ENCODE measurements at regions not wholly inside any gene's neighbourhood (a gene's known extent, or its start where the extent isn't known, plus 50 kb on each side); places are given as distances from the start of the nearest gene placed in this dataset.
"Not testable (repeated sequence)": the region's sequence is repeated elsewhere in the genome, so short reads cannot be mapped to it uniquely, and the experiment has no call there.

DNA sequence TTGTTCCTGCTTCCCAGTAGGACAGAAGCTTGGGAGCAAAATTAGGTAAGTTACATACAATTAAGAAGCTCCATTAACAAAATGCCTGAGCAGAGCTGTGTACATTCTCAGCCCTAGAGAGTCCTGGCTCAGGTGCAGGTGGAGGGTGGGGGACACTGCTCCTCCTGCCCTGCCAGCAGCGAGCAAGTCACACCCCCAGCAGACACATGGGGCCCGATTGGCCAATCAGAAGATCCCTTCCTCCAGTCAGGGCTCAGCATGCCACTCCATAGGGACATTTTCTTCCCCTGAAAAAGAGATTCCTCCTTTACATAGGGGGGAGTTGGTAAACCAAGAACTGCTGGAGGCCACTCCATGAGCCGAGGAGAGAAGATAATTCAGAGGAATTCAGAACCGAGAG, 62.1 kb downstream of the PLXNA1 start:
- in situ Hi-C loops (cut with MboI; ENCODE audit: low pct_unique_long_range_greater_than_20kb, low sequenced_read_pairs, unreplicated experiment), result no loop called here
- no peak for TF ChIP-seq CTCF (IDR thresholded peaks at IDR 0.05; ENCODE audit: extremely low read depth, insufficient read depth, missing control alignments)
- no peak for DNase-seq (ENCODE audit: low spot score)

GRCh38 chr3:127045435-127046045, 62.6 kb downstream of the PLXNA1 start:
- in situ Hi-C loops (cut with MboI; ENCODE audit: low pct_unique_long_range_greater_than_20kb, low sequenced_read_pairs, unreplicated experiment), result no loop called here
- no peak for DNase-seq (ENCODE audit: low spot score)
- TF ChIP-seq CTCF (IDR thresholded peaks at IDR 0.05; ENCODE audit: extremely low read depth, insufficient read depth, missing control alignments), result no peak

DNA sequence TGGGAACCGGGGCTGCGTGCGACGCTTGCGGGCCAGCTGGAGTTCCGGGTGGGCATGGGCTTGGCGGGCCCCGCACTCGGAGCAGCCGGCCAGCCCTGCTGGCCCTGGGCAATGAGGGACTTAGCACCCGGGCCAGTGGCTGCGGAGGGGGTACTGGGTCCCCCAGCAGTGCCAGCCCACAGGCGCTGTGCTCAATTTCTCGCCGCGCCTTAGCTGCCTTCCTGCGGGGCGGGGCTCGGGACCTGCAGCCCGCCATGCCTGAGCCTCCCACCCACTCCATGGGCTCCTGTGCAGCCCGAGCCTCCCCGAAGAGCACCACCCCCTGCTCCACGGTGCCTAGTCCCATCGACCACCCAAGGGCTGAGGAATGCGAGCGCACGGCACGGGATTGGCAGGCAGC, 63.8 kb downstream of the PLXNA1 start:
- in situ Hi-C loops (cut with MboI; ENCODE audit: low pct_unique_long_range_greater_than_20kb, low sequenced_read_pairs, unreplicated experiment); DNase-seq (ENCODE audit: low spot score): not testable (repeated sequence)

- DNase-seq (ENCODE audit: low spot score), result no peak
- no peak for TF ChIP-seq CTCF (IDR thresholded peaks at IDR 0.05; ENCODE audit: extremely low read depth, insufficient read depth, missing control alignments)
- in situ Hi-C loops (cut with MboI; ENCODE audit: low pct_unique_long_range_greater_than_20kb, low sequenced_read_pairs, unreplicated experiment), result no loop called here
These were observed 66.5 kb downstream of the PLXNA1 start for GRCh38 chr3:127049393-127049792.

- in situ Hi-C loops (cut with MboI; ENCODE audit: low pct_unique_long_range_greater_than_20kb, low sequenced_read_pairs, unreplicated experiment), result no loop called here
- DNase-seq (ENCODE audit: low spot score), result no peak
These were observed 67.8 kb downstream of the PLXNA1 start for GRCh38 chr3:127050733-127051132.

DNA sequence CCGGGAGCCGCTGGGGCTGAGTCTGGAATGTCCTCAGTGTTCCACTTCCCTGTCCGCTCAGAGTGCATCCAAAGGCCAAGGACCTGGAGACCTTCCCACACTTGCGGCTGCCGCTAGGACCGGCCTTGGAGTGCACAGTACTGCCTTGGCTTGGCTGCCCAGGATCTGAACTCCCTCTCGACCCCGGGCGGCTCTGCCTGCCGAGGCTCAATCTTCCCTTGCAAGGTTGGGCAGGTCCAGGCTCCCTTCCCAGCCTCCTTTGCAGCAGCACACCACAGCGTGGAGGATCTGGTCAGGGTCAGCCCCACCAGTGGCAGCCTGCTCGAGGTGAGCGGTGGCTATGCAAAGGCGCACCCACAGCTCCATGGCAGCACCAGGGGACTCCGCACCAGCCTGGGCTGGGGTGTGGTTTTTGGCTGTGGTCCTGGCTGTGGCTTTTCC, 69.2 kb downstream of the PLXNA1 start:
- DNase-seq (ENCODE audit: low spot score), result no peak
- in situ Hi-C loops (cut with MboI; ENCODE audit: low pct_unique_long_range_greater_than_20kb, low sequenced_read_pairs, unreplicated experiment), result no loop called here
- TF ChIP-seq CTCF (IDR thresholded peaks at IDR 0.05; ENCODE audit: extremely low read depth, insufficient read depth, missing control alignments), result no peak

More at GRCh38 chr3:127050733-127051132, 67.8 kb downstream of the PLXNA1 start:
- no peak for TF ChIP-seq CTCF (IDR thresholded peaks at IDR 0.05; ENCODE audit: extremely low read depth, insufficient read depth, missing control alignments)

DNA sequence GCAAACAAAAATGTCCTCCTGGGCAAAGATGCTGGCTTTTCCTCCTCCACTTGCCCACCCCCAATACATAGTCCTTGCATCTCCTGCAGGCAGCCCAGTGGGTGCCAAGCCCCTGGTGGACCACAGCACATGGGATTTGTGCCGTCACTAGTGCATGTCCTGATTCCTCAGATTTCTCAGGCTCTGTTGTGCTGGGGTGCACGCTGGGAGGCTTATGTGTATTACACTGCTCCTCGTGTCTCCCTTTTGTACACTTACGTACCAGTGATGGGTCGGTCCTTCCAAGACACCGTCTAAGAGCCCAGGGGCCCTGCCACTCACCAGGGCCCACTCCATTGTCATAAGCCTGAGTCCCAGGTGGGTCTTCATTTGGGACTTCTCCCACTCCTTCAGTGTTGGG, 70.1 kb downstream of the PLXNA1 start:
- DNase-seq (ENCODE audit: low spot score), result no peak
- no peak for TF ChIP-seq CTCF (IDR thresholded peaks at IDR 0.05; ENCODE audit: extremely low read depth, insufficient read depth, missing control alignments)
- in situ Hi-C loops (cut with MboI; ENCODE audit: low pct_unique_long_range_greater_than_20kb, low sequenced_read_pairs, unreplicated experiment), result no loop called here

Measured in GM13977 (cell line).